CD1c-positive myeloid dendritic cell (primary cell): ENCODE measurements at regions not wholly inside any gene's neighbourhood (a gene's known extent, or its start where the extent isn't known, plus 50 kb on each side); places are given as distances from the start of the nearest gene placed in this dataset.
"Not testable (repeated sequence)": the region's sequence is repeated elsewhere in the genome, so short reads cannot be mapped to it uniquely, and the experiment has no call there.

Experiments used
- DNase-seq: peaks from one replicate; pipeline ENCODE4 v3.0.0-alpha.2; 2016; ENCODE audit errors: extremely low spot score

GRCh38 chr1:242735323-242735722 is 210.8 kb upstream of the PLD5 start:
- no peak for DNase-seq

- no peak for DNase-seq
Measured at GRCh38 chr1:242731446-242731845, 206.9 kb upstream of the PLD5 start.

- DNase-seq, result no peak
Measured at GRCh38 chr1:242728696-242729095, 204.2 kb upstream of the PLD5 start.

- DNase-seq, result no peak
Measured at GRCh38 chr1:242723044-242723716, 198.7 kb upstream of the PLD5 start.

- no peak for DNase-seq
Measured at GRCh38 chr1:242718967-242719366, 194.5 kb upstream of the PLD5 start.

- no peak for DNase-seq
Measured at GRCh38 chr1:242712248-242712647, 187.8 kb upstream of the PLD5 start.

- no peak for DNase-seq
Measured at GRCh38 chr1:242710847-242711246, 186.3 kb upstream of the PLD5 start.

- no peak for DNase-seq
Measured at GRCh38 chr1:242710286-242710685, 185.8 kb upstream of the PLD5 start.

- no peak for DNase-seq
Measured at GRCh38 chr1:242703467-242703866, 179.0 kb upstream of the PLD5 start.

GRCh38 chr1:242692988-242693387 is 168.5 kb upstream of the PLD5 start:
- no peak for DNase-seq

- DNase-seq, result no peak
Measured at GRCh38 chr1:242691610-242691945, 167.1 kb upstream of the PLD5 start.

GRCh38 chr1:242690849-242691609 is 166.5 kb upstream of the PLD5 start:
- no peak for DNase-seq

- no peak for DNase-seq
Measured at GRCh38 chr1:242689378-242689777, 164.9 kb upstream of the PLD5 start.

GRCh38 chr1:242674951-242675645 is 150.6 kb upstream of the PLD5 start:
- no peak for DNase-seq

GRCh38 chr1:242673652-242674051 is 149.2 kb upstream of the PLD5 start:
- DNase-seq, result no peak

- not testable (repeated sequence) for DNase-seq
Measured at GRCh38 chr1:242673165-242673564, 148.7 kb upstream of the PLD5 start.

GRCh38 chr1:242670019-242670418 is 145.5 kb upstream of the PLD5 start:
- no peak for DNase-seq

- DNase-seq, result no peak
Measured at GRCh38 chr1:242662886-242663285, 138.4 kb upstream of the PLD5 start.

GRCh38 chr1:242653772-242654171 is 129.3 kb upstream of the PLD5 start:
- not testable (repeated sequence) for DNase-seq

GRCh38 chr1:242651817-242652216 is 127.3 kb upstream of the PLD5 start:
- no peak for DNase-seq

GRCh38 chr1:242641461-242641860 is 117.0 kb upstream of the PLD5 start:
- no peak for DNase-seq

- DNase-seq, result no peak
Measured at GRCh38 chr1:242639104-242639503, 114.6 kb upstream of the PLD5 start.

GRCh38 chr1:242634732-242635131 is 110.2 kb upstream of the PLD5 start:
- DNase-seq, result no peak
